GM10266 (cell line): ENCODE measurements at regions not wholly inside any gene's neighbourhood (a gene's known extent, or its start where the extent isn't known, plus 50 kb on each side); places are given as distances from the start of the nearest gene placed in this dataset.
"Not testable (repeated sequence)": the region's sequence is repeated elsewhere in the genome, so short reads cannot be mapped to it uniquely, and the experiment has no call there.

Experiments
- DNase-seq: peaks from one replicate; pipeline ENCODE4 v3.0.0; 2012; ENCODE audit errors: extremely low spot score
- CTCF ChIP-seq: IDR thresholded peaks from 2 replicates; pipeline ENCODE4 v1.5.1; 2012; ENCODE audit warnings: mild to moderate bottlenecking, low read depth; ENCODE audit not compliant: control insufficient read depth, insufficient read depth; ENCODE audit errors: missing control alignments

GRCh38 chr22:19659805-19660345 lies 54.4 kb upstream of the SEPTIN5 start:
- TF ChIP-seq CTCF: no peak

GRCh38 chr22:19660583-19660982 lies 53.7 kb upstream of the SEPTIN5 start:
- not testable (repeated sequence) for DNase-seq

More at GRCh38 chr22:19659805-19660345, 54.4 kb upstream of the SEPTIN5 start:
- DNase-seq: no peak

- DNase-seq: no peak
- TF ChIP-seq CTCF: no peak
Observed at GRCh38 chr22:19661156-19661555, 53.1 kb upstream of the SEPTIN5 start.

GRCh38 chr22:19662049-19662684 lies 52.1 kb upstream of the SEPTIN5 start:
- DNase-seq: not testable (repeated sequence)

- DNase-seq: no peak
- no peak for TF ChIP-seq CTCF
Observed at GRCh38 chr22:19663286-19663815, 51.0 kb upstream of the SEPTIN5 start.

- no peak for DNase-seq
- no peak for TF ChIP-seq CTCF
Observed at GRCh38 chr22:19663821-19664355, 50.4 kb upstream of the SEPTIN5 start.

GRCh38 chr22:19664406-19664805 lies 49.9 kb upstream of the SEPTIN5 start:
- DNase-seq: no peak
- TF ChIP-seq CTCF: no peak
